Neural crest cell (in vitro differentiated cells): ENCODE measurements at regions not wholly inside any gene's neighbourhood (a gene's known extent, or its start where the extent isn't known, plus 50 kb on each side); places are given as distances from the start of the nearest gene placed in this dataset.

Experiments used
- DNase-seq: peaks from one replicate; pipeline ENCODE4 v3.0.0; 2021; ENCODE audit warnings: low read depth, mixed read lengths, low spot score
- H3K27ac Mint-ChIP-seq: one replicate; pipeline ENCODE4 v1.8.0; 2021; ENCODE audit warnings: mild to moderate bottlenecking, mixed read lengths; ENCODE audit not compliant: unreplicated experiment
- H3K27me3 Mint-ChIP-seq: 2 replicates; pipeline ENCODE4 v1.8.0; 2021; ENCODE audit warnings: low read depth, mild to moderate bottlenecking, mixed read lengths
- H3K36me3 Mint-ChIP-seq: 2 replicates; pipeline ENCODE4 v1.8.0; 2021; ENCODE audit warnings: low read depth, mild to moderate bottlenecking, mixed read lengths
- H3K4me1 Mint-ChIP-seq: 2 replicates; pipeline ENCODE4 v1.8.0; 2021; ENCODE audit warnings: mixed read lengths
- H3K4me3 Mint-ChIP-seq: one replicate; pipeline ENCODE4 v1.8.0; 2021; ENCODE audit warnings: mild to moderate bottlenecking, mixed read lengths
- H3K9me3 Mint-ChIP-seq: 2 replicates; pipeline ENCODE4 v1.8.0; 2021; ENCODE audit warnings: mixed read lengths
- TF ChIP-seq, protein P1 (sequence below): fragments of 200-600 bp; sonication (generic); conservative IDR thresholded peaks from 2 replicates; pipeline ENCODE4 v1.5.0; 2021; ENCODE audit warnings: antibody characterized with exemption, mild to moderate bottlenecking

DNA sequence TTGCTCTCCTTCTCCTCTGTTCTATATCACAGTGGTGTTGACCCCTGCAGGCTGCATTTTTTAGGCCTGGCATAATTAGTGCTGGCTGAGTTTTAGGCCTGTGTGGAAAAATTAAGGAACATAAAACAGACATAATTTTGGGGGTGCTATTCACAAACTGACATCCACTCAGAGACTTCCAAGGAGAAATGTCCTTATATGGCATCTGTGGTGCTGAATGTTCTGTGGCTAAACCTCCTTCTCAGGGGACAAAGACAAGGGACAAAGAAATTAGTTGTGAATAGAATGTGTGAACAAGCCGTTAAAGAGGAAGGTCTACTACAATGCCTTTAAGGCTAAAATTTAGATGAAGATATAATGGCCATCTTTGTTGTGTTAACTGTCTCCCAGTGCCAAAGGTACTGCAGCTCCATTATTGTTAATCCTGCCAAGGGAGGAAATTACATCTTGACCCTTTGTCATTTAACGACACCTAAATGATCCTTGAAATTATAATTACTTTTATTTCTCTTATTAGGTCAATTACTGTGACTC is 870.0 kb upstream of the CHAC2 start:
- H3K4me1 Mint-ChIP-seq = peaks cover 7% of the 10 kb centered on the region
- no peak overlapping the region for H3K4me3 Mint-ChIP-seq
- no peaks in the 10 kb centered on the region for H3K27me3 Mint-ChIP-seq
- H3K9me3 Mint-ChIP-seq = peaks cover 16% of the 10 kb centered on the region
- TF ChIP-seq, protein P1, sequence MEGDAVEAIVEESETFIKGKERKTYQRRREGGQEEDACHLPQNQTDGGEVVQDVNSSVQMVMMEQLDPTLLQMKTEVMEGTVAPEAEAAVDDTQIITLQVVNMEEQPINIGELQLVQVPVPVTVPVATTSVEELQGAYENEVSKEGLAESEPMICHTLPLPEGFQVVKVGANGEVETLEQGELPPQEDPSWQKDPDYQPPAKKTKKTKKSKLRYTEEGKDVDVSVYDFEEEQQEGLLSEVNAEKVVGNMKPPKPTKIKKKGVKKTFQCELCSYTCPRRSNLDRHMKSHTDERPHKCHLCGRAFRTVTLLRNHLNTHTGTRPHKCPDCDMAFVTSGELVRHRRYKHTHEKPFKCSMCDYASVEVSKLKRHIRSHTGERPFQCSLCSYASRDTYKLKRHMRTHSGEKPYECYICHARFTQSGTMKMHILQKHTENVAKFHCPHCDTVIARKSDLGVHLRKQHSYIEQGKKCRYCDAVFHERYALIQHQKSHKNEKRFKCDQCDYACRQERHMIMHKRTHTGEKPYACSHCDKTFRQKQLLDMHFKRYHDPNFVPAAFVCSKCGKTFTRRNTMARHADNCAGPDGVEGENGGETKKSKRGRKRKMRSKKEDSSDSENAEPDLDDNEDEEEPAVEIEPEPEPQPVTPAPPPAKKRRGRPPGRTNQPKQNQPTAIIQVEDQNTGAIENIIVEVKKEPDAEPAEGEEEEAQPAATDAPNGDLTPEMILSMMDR = no peak
- DNase-seq = no peak
- H3K27ac Mint-ChIP-seq = no peak overlapping the region
- H3K36me3 Mint-ChIP-seq = no peaks in the 10 kb centered on the region

DNA sequence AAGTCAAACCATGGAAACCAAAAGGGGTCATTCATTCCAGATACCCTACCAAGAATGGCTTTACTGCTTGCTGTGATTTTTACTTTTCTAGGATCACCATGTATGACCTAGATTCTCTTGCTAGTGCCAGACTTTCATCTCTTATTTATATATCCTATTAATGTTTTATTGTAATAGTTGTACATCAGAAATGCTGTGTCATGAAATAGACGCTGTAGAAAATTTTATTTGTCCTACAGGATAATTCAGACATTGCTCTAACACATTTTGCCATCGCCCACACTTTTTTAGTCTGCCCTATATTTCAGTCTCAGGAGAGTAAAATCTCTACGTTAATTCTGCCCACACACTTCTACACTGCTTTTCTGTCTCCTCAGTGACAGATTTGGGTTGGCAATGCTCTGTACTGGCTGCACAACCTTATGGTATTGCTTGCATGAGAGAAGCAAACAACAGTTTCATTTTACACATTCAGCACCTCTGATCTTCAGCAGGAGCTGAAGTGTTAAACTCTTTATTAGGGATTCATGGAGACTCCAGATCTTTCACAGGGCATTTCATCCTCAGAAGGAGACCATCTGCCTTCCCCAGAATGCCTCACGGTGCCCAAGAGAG is 871.8 kb upstream of the CHAC2 start:
- Mint-ChIP-seq H3K9me3 (peaks cover 18% of the 10 kb centered on the region), H3K27me3 (no peaks in the 10 kb centered on the region), H3K27ac (no peak overlapping the region), H3K36me3 (no peaks in the 10 kb centered on the region), H3K4me3 (no peak overlapping the region), H3K4me1 (peaks cover 7% of the 10 kb centered on the region)
- TF ChIP-seq, protein P1 = no peak
- DNase-seq = no peak

DNA sequence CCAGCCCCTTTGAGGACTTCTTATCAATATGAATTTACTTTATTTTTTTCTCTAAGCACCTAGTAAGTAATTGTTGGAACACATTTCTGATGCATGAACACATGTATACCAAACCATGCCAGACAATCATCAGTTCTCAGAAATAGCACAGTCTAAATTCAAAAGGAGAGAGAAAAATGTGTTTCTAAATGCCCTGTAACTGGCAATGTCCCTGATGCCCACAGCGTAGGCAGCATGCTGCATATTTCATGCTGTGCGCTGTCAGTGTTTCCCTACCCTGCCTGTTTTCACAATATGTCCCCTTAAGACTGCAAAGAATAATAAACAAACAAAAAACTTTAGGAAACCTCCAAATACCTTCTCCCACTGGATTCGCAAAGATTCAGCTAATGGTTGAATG is 881.0 kb upstream of the CHAC2 start:
- Mint-ChIP-seq H3K4me3 (no peak overlapping the region), H3K9me3 (no peaks in the 10 kb centered on the region), H3K27me3 (no peaks in the 10 kb centered on the region), H3K36me3 (no peaks in the 10 kb centered on the region), H3K27ac (no peak overlapping the region), H3K4me1 (no peaks in the 10 kb centered on the region)
- TF ChIP-seq, protein P1 = no peak
- DNase-seq = no peak

DNA sequence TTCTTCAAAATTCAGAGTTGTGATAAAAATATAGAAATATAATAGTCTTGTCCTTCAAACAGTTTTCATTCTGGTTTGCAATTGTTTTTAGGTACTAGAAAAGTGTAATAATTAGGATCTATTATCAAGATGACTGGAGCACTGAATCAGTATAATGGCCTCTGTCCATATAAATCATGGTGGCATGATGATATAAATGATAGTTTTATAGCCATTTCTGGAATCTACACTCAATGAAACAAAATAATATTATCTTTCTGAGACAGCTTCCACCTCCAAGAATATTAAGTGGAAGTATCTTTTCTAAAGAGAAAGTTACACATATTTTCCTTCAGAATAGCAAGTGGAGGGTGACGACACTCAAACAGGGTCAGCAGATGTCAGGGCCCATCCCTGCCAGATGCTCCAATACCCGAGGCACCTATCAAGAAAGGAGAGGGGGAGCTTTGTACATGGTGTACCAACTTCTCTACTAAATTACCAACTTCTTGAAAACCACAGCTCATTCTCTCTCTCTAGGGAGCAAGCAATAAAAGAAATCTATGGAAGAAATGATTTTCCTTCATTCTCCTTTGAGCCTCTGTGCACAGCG is 882.7 kb upstream of the CHAC2 start:
- Mint-ChIP-seq H3K27ac (no peak overlapping the region), H3K9me3 (no peaks in the 10 kb centered on the region), H3K4me3 (no peak overlapping the region), H3K4me1 (no peaks in the 10 kb centered on the region), H3K36me3 (no peaks in the 10 kb centered on the region), H3K27me3 (no peaks in the 10 kb centered on the region)
- TF ChIP-seq, protein P1 = no peak
- no peak for DNase-seq

DNA sequence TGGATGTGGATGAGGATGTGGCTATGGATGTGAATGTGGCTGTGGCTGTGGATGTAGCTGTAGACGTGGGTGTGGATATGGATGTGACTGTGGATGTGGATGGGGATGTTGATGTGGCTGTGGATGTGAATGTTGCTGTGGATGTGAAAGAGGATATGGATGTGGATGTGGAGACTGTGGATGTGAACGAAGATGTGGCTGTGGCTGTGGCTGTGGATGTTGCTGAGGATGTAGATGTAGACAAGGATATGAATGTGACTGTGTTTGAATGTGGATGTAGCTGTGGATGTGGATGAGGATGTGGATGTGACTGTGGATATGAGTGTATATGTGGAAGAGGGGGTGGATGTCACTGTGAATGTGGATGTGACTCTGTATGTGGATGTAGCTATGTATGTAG is 884.6 kb upstream of the CHAC2 start:
- no peaks in the 10 kb centered on the region for H3K4me1 Mint-ChIP-seq
- H3K9me3 Mint-ChIP-seq = no peaks in the 10 kb centered on the region
- H3K27ac Mint-ChIP-seq = no peak overlapping the region
- TF ChIP-seq, protein P1 = no peak
- H3K27me3 Mint-ChIP-seq = no peaks in the 10 kb centered on the region
- no peaks in the 10 kb centered on the region for H3K36me3 Mint-ChIP-seq
- H3K4me3 Mint-ChIP-seq = no peak overlapping the region
- DNase-seq = no peak
